ENCODE measurements at regions not wholly inside any gene's neighbourhood (a gene's known extent, or its start where the extent isn't known, plus 50 kb on each side); places are given as distances from the start of the nearest gene placed in this dataset.

DNA sequence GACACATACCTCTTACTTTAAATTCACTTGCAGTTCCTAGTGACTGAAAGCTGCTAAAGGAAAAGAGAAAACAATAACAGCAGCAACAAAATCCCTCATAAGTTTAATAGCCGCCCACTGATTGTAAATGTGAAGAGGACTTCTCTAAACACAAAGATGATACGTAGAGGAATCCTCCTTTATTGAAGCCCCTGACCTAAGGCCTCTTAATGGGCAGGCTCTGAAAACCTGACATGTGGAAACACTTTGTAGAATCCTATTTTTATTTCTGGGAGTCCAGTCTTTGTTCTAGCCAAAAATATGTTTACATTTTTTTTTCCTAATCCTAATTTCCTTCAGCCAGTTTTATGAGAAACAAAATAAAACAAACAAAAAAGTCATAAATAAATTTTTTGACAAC, 1277.7 kb upstream of the CELF4 start:
- TF ChIP-seq, protein P1, sequence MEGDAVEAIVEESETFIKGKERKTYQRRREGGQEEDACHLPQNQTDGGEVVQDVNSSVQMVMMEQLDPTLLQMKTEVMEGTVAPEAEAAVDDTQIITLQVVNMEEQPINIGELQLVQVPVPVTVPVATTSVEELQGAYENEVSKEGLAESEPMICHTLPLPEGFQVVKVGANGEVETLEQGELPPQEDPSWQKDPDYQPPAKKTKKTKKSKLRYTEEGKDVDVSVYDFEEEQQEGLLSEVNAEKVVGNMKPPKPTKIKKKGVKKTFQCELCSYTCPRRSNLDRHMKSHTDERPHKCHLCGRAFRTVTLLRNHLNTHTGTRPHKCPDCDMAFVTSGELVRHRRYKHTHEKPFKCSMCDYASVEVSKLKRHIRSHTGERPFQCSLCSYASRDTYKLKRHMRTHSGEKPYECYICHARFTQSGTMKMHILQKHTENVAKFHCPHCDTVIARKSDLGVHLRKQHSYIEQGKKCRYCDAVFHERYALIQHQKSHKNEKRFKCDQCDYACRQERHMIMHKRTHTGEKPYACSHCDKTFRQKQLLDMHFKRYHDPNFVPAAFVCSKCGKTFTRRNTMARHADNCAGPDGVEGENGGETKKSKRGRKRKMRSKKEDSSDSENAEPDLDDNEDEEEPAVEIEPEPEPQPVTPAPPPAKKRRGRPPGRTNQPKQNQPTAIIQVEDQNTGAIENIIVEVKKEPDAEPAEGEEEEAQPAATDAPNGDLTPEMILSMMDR (conservative IDR thresholded peaks at IDR 0.05; ENCODE audit: low read length): no peak
- TF ChIP-seq EZH2phosphoT487 (IDR thresholded peaks at IDR 0.05; ENCODE audit: borderline replicate concordance, low read depth, low read length): no peak
